Mesendoderm (in vitro differentiated cells): ENCODE measurements at regions not wholly inside any gene's neighbourhood (a gene's known extent, or its start where the extent isn't known, plus 50 kb on each side); places are given as distances from the start of the nearest gene placed in this dataset.

ENCODE experiments used
- DNase-seq: peaks from one replicate; pipeline ENCODE4 v3.0.0; 2013
- H2AK5ac ChIP-seq: 2 replicates; pipeline ENCODE4 v1.6.1; 2013; ENCODE audit warnings: low read length, inconsistent platforms
- H2BK120ac ChIP-seq: 2 replicates; pipeline ENCODE4 v1.6.1; 2013; ENCODE audit warnings: low read depth, mild to moderate bottlenecking, low read length, moderate library complexity, mixed read lengths
- H2BK15ac ChIP-seq: replicated peaks from 2 replicates; pipeline ENCODE4 v1.6.1; 2013; ENCODE audit warnings: low read depth, mild to moderate bottlenecking, moderate library complexity
- H2BK5ac ChIP-seq: 2 replicates; pipeline ENCODE4 v1.6.1; 2013; ENCODE audit warnings: low read length, inconsistent platforms
- H3K18ac ChIP-seq: 2 replicates; pipeline ENCODE4 v1.6.1; 2013; ENCODE audit warnings: mild to moderate bottlenecking, low read length, mixed read lengths
- H3K23ac ChIP-seq: one replicate; pipeline ENCODE4 v1.6.1; 2013; ENCODE audit warnings: low read length
- H3K27ac ChIP-seq: 2 replicates; pipeline ENCODE4 v1.5.1; 2013; ENCODE audit warnings: low read depth, mild to moderate bottlenecking, inconsistent platforms, low read length, moderate library complexity
- H3K27me3 ChIP-seq: 2 replicates; pipeline ENCODE4 v1.6.1; 2013; ENCODE audit warnings: low read length, control low read depth, mild to moderate bottlenecking, inconsistent platforms; ENCODE audit not compliant: insufficient read depth, poor library complexity
- H3K36me3 ChIP-seq: 2 replicates; pipeline ENCODE4 v1.6.1; 2013; ENCODE audit warnings: low read length, inconsistent platforms; ENCODE audit not compliant: control insufficient read depth, insufficient read depth
- H3K4ac ChIP-seq: one replicate; pipeline ENCODE4 v1.6.1; 2013; ENCODE audit warnings: low read depth, mild to moderate bottlenecking, low read length, moderate library complexity
- H3K4me1 ChIP-seq: 2 replicates; pipeline ENCODE4 v1.6.1; 2013; ENCODE audit warnings: low read depth, low read length, inconsistent platforms; ENCODE audit not compliant: control insufficient read depth
- H3K4me2 ChIP-seq: 2 replicates; pipeline ENCODE4 v1.6.1; 2013; ENCODE audit warnings: low read length
- H3K4me3 ChIP-seq: 2 replicates; pipeline ENCODE4 v1.5.1; 2013; ENCODE audit warnings: mild to moderate bottlenecking, low read length
- H3K56ac ChIP-seq: one replicate; pipeline ENCODE4 v1.6.1; 2013; ENCODE audit warnings: low read length
- H3K79me1 ChIP-seq: 2 replicates; pipeline ENCODE4 v1.6.1; 2013; ENCODE audit warnings: low read length, inconsistent platforms
- H3K79me2 ChIP-seq: 2 replicates; pipeline ENCODE4 v1.6.1; 2013; ENCODE audit warnings: mild to moderate bottlenecking, low read length; ENCODE audit not compliant: control insufficient read depth, insufficient read depth
- H3K9ac ChIP-seq: 2 replicates; pipeline ENCODE4 v1.6.1; 2013; ENCODE audit warnings: low read length, inconsistent platforms
- H4K5ac ChIP-seq: one replicate; pipeline ENCODE4 v1.6.1; 2013; ENCODE audit warnings: low read length
- H4K8ac ChIP-seq: one replicate; pipeline ENCODE4 v1.6.1; 2013; ENCODE audit warnings: low read depth, mild to moderate bottlenecking, control low read depth, low read length, moderate library complexity
- WGBS: extraction: QIAGEN DNeasy Blood & Tissue Kit; methylation state at CpG from one replicate; pipeline ENCODE4 v1.1.7; 2013; ENCODE audit warnings: low lambda C conversion rate, missing lambda C conversion rate; ENCODE audit not compliant: insufficient coverage; ENCODE audit errors: extremely low coverage; 5-methylcytosine and 5-hydroxymethylcytosine counted together

DNA sequence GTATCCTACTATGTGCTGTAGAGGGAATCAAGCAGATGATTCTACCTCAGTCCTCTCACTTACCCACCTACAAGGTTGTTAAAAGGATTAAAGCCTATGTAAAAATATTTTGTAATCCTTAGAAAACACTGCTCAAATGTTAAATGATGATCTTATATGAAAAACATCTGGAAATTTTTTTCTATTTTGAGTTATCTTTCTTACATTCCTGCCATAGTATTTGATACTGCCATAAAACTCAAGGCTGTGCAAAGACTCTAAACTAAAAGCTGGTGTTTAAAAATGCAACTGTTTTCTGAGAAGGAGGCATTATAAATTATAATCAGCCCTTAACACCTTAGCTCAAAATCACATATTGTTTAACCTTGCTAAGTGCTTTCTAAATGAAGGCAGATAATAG is 474.2 kb downstream of the PRELID2 start:
- H3K4me3 ChIP-seq = no peak overlapping the region
- H3K4me2 ChIP-seq = no peak overlapping the region
- no peak for DNase-seq

DNA sequence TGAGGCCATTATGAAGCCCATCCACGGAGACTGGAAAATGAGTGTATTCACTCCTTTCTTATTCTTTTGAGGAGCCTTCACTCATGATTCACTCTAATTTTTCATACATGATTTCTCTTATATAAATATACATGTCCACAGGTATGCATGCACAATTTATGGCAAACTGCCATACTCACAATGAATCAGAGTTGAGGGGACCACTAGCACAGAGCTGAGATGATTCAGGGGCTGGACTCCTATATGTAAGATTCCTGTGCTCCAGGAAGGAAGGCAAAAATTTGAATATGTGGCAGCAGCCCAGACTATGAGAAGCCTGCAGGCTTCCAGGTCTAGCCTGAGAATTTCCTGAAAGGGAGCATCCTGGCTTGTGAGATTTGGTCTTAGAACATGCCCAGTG is 484.6 kb downstream of the PRELID2 start:
- no peaks in the 10 kb centered on the region for H3K79me1 ChIP-seq

More for the DNA sequence above, 474.2 kb downstream of the PRELID2 start:
- H3K56ac ChIP-seq = no peak overlapping the region
- no peaks in the 10 kb centered on the region for H3K79me1 ChIP-seq
- no peak overlapping the region for H3K9ac ChIP-seq
- no peaks in the 10 kb centered on the region for H3K79me2 ChIP-seq
- H3K4ac ChIP-seq = no peak overlapping the region
- H3K18ac ChIP-seq = no peak overlapping the region
- H3K27ac ChIP-seq = no peak overlapping the region
- no peak overlapping the region for H2BK15ac ChIP-seq
- no peaks in the 10 kb centered on the region for H3K27me3 ChIP-seq
- no peak overlapping the region for H4K5ac ChIP-seq
- H2BK120ac ChIP-seq = no peak overlapping the region
- H3K36me3 ChIP-seq = no peaks in the 10 kb centered on the region
- no peak overlapping the region for H2BK5ac ChIP-seq
- H4K8ac ChIP-seq = no peak overlapping the region
- no peak overlapping the region for H2AK5ac ChIP-seq
- no peak overlapping the region for H3K23ac ChIP-seq
- no peaks in the 10 kb centered on the region for H3K4me1 ChIP-seq

DNA sequence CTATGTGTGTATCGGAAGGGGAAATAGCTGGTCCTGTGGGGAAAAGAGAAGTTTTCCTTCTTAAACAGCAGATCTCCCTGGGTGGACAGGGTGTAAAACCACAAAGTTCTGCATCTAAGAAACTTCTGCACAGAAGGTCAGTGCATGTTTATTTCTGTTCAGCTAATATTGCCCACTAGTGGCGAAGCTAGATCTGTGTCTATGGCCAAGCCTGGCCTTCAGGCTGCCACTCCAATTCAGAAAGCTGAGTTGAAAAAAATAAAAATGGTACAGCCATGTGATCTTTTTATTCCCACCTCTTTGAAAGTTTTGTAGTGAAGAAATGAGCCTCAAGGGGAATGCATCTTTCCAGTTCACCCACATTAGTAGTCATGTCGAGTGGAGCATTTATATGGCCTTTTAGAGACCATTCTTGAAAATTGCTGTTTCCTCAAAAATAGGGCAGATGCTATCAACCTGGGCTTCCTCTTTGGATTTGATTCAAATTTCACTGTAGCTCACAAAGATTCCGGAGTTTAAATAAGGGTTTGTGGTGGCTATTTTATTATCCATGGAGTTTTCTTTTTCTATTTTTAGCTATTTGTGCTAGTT is 488.0 kb downstream of the PRELID2 start:
- Histone ChIP-seq H3K18ac (no peak overlapping the region), H3K4ac (no peak overlapping the region), H3K79me2 (no peaks in the 10 kb centered on the region), H3K9ac (no peak overlapping the region), H3K79me1 (no peaks in the 10 kb centered on the region), H2BK5ac (no peak overlapping the region), H3K23ac (no peak overlapping the region), H3K4me2 (no peak overlapping the region), H4K8ac (no peak overlapping the region), H4K5ac (no peak overlapping the region), H3K4me1 (no peaks in the 10 kb centered on the region), H3K4me3 (no peak overlapping the region), H2AK5ac (no peak overlapping the region), H2BK15ac (no peak overlapping the region), H3K27me3 (no peaks in the 10 kb centered on the region), H3K56ac (no peak overlapping the region), H3K36me3 (no peaks in the 10 kb centered on the region), H2BK120ac (no peak overlapping the region), H3K27ac (no peak overlapping the region)
- DNase-seq = peak; percentile 40
- WGBS = no CpG with 5 or more reads among the region's 4 CpGs

More for the DNA sequence above, 484.6 kb downstream of the PRELID2 start:
- Histone ChIP-seq H3K27ac (no peak overlapping the region), H2AK5ac (no peak overlapping the region), H3K18ac (no peak overlapping the region), H4K8ac (no peak overlapping the region), H2BK15ac (no peak overlapping the region), H3K27me3 (no peaks in the 10 kb centered on the region), H3K4me1 (no peaks in the 10 kb centered on the region), H3K56ac (no peak overlapping the region), H3K4ac (no peak overlapping the region), H3K4me3 (no peak overlapping the region), H2BK120ac (no peak overlapping the region), H3K4me2 (no peak overlapping the region), H3K79me2 (no peaks in the 10 kb centered on the region), H4K5ac (no peak overlapping the region), H3K36me3 (no peaks in the 10 kb centered on the region), H3K9ac (no peak overlapping the region), H3K23ac (no peak overlapping the region), H2BK5ac (no peak overlapping the region)
- no CpG with 5 or more reads among the region's 1 CpG for WGBS
- no peak for DNase-seq

DNA sequence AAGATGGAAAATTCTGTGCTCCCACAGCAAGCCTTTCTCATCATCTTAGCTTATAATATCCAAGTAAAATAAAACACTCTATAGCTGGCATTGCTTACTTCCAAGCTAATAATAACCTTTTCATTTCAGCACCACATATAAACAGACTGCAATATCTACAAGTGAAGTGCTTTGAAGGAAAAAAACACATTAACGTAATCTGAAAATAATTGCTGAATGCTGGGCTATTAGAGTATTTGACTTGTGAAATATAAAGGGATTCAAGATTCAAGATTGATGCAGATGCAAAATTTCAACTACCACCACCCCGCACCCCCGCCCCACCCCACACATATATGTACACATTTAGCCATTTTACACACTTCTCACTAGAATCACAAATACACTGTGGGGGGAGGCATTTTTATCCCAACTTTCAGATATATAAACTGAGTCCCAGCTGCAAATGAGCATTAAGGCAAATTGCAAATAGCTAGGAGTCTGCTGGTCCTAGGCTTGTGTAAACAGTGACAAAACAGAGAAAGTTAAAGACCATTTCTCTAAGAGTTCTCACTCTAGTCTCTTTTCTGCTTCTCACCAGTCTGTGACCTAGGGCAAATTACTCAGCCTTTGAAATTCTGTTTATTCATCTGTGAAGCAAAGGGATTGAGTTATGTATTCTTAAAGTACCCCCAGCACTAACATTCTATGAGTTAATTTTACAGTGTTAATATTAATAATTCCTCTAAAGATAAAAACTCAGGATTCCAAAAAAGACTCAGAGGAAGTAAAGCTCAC is 489.4 kb downstream of the PRELID2 start:
- Histone ChIP-seq H4K8ac (no peak overlapping the region), H3K4me1 (no peaks in the 10 kb centered on the region), H3K4me2 (no peak overlapping the region), H2BK5ac (no peak overlapping the region), H3K27me3 (no peaks in the 10 kb centered on the region), H2BK15ac (no peak overlapping the region), H3K18ac (no peak overlapping the region), H3K36me3 (no peaks in the 10 kb centered on the region), H2AK5ac (no peak overlapping the region), H3K4ac (no peak overlapping the region), H3K23ac (no peak overlapping the region), H3K79me2 (no peaks in the 10 kb centered on the region), H3K79me1 (no peaks in the 10 kb centered on the region), H3K4me3 (no peak overlapping the region), H3K56ac (no peak overlapping the region), H3K27ac (no peak overlapping the region), H4K5ac (no peak overlapping the region), H3K9ac (no peak overlapping the region), H2BK120ac (no peak overlapping the region)
- WGBS = no CpG with 5 or more reads among the region's 3 CpGs
- no peak for DNase-seq

DNA sequence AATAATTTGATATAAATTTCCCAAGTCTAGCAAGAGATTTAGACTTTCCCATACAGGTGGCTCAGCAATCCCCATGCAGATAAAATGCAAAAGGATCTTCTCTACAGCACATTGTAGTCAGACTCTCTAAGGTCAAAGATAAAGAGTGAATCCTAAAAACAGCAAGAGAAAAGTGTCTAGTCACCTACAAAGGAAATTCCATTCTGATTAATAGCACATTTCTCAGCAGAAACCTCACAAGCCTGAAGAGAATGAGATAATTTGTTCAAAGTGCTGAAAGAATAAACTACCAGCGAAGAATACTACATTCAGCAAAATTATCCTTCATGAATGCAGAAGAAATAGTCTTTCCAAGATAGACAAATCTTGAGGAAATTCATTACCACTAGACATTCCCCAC is 493.3 kb downstream of the PRELID2 start:
- H3K27ac ChIP-seq = no peak overlapping the region
- DNase-seq = peak; percentile 3
- no peak overlapping the region for H3K4me3 ChIP-seq
- H2BK5ac ChIP-seq = no peak overlapping the region
- no peaks in the 10 kb centered on the region for H3K27me3 ChIP-seq
- H3K79me2 ChIP-seq = no peaks in the 10 kb centered on the region
- no peak overlapping the region for H3K18ac ChIP-seq
- no peak overlapping the region for H3K4ac ChIP-seq
- H3K56ac ChIP-seq = no peak overlapping the region
- H2BK15ac ChIP-seq = no peak overlapping the region
- H4K8ac ChIP-seq = no peak overlapping the region
- H3K23ac ChIP-seq = no peak overlapping the region
- H2AK5ac ChIP-seq = no peak overlapping the region
- H3K9ac ChIP-seq = no peak overlapping the region
- H2BK120ac ChIP-seq = no peak overlapping the region
- H3K36me3 ChIP-seq = no peaks in the 10 kb centered on the region
- H3K4me2 ChIP-seq = no peak overlapping the region
- H3K4me1 ChIP-seq = no peaks in the 10 kb centered on the region
- no peaks in the 10 kb centered on the region for H3K79me1 ChIP-seq
- H4K5ac ChIP-seq = no peak overlapping the region
- no CpG with 5 or more reads among the region's 1 CpG for WGBS

DNA sequence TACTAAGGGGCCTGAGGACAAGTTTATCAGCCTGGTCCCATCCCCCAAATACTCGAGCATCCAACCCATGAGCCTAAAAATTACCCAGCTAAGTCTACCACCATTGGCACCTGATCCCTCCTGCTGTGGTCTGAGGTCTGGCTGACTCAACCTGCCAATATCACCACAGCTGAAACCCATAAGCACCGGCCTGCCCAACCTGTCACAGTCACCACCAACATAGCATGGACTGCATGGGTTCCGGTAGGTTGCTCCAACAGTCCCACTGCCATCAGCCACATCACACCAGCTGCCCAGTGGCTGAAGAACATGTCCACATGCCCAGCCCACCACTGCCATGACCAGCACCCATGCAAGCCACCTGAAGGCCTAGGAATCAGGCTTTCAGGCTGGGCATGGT is 495.0 kb downstream of the PRELID2 start:
- no peak overlapping the region for H2BK120ac ChIP-seq
- H3K27ac ChIP-seq = no peak overlapping the region
- no peak overlapping the region for H3K56ac ChIP-seq
- H3K4ac ChIP-seq = no peak overlapping the region
- no peak overlapping the region for H3K4me3 ChIP-seq
- H4K5ac ChIP-seq = no peak overlapping the region
- H3K4me1 ChIP-seq = no peaks in the 10 kb centered on the region
- H3K18ac ChIP-seq = no peak overlapping the region
- H3K36me3 ChIP-seq = no peaks in the 10 kb centered on the region
- H2BK5ac ChIP-seq = no peak overlapping the region
- no peak overlapping the region for H3K4me2 ChIP-seq
- no peaks in the 10 kb centered on the region for H3K79me2 ChIP-seq
- no peak overlapping the region for H2AK5ac ChIP-seq
- H4K8ac ChIP-seq = no peak overlapping the region
- no peak for DNase-seq
- no peak overlapping the region for H3K9ac ChIP-seq
- H3K23ac ChIP-seq = no peak overlapping the region
- no peak overlapping the region for H2BK15ac ChIP-seq
- H3K27me3 ChIP-seq = no peaks in the 10 kb centered on the region
- WGBS = no CpG with 5 or more reads among the region's 3 CpGs
- no peaks in the 10 kb centered on the region for H3K79me1 ChIP-seq
